Astrocyte (in vitro differentiated cells and primary cell): ENCODE measurements at regions not wholly inside any gene's neighbourhood (a gene's known extent, or its start where the extent isn't known, plus 50 kb on each side); places are given as distances from the start of the nearest gene placed in this dataset.

Experiments used
- DNase-seq: peaks from one replicate; pipeline ENCODE4 v3.0.0-alpha.2; 2010; ENCODE audit warnings: low read depth
- FAIRE-seq: peaks from 2 replicates; lab custom pipeline; 2011; peaks lifted over from hg19 to GRCh38; lab: Jason Lieb, UNC
- H2AFZ ChIP-seq: 2 replicates; pipeline ENCODE4 v1.6.0; 2012; ENCODE audit warnings: low read depth, low read length, inconsistent platforms
- H3K27ac ChIP-seq: 2 replicates; pipeline ENCODE4 v1.5.1; 2011; ENCODE audit warnings: low read depth, low read length, inconsistent platforms
- H3K27me3 ChIP-seq: 2 replicates; pipeline ENCODE4 v1.6.0; 2011; ENCODE audit warnings: low read length, inconsistent platforms; ENCODE audit not compliant: insufficient read depth
- H3K36me3 ChIP-seq: 2 replicates; pipeline ENCODE4 v1.5.1; 2011; ENCODE audit warnings: low read length, inconsistent platforms; ENCODE audit not compliant: insufficient read depth
- H3K4me1 ChIP-seq: 2 replicates; pipeline ENCODE4 v1.5.1; 2011; ENCODE audit warnings: low read length, inconsistent platforms; ENCODE audit not compliant: insufficient read depth
- H3K4me2 ChIP-seq: 2 replicates; pipeline ENCODE4 v1.6.0; 2012; ENCODE audit warnings: low read length, inconsistent platforms
- H3K4me3 ChIP-seq: 2 replicates; pipeline ENCODE4 v1.5.1; 2011; ENCODE audit warnings: low read depth, mild to moderate bottlenecking, low read length, inconsistent platforms; ENCODE audit not compliant: insufficient read depth
- H3K79me2 ChIP-seq: 2 replicates; pipeline ENCODE4 v1.6.0; 2012; ENCODE audit warnings: mild to moderate bottlenecking, low read length, inconsistent platforms; ENCODE audit not compliant: insufficient read depth
- H3K9ac ChIP-seq: 2 replicates; pipeline ENCODE4 v1.6.0; 2012; ENCODE audit warnings: mild to moderate bottlenecking, low read length, inconsistent platforms
- H3K9me3 ChIP-seq: 2 replicates; pipeline ENCODE4 v1.5.1; 2012; ENCODE audit warnings: low read depth, mild to moderate bottlenecking, low read length, inconsistent platforms; ENCODE audit not compliant: insufficient read depth
- H4K20me1 ChIP-seq: 2 replicates; pipeline ENCODE4 v1.6.0; 2012; ENCODE audit warnings: low read length, inconsistent platforms; ENCODE audit not compliant: insufficient read depth
- H3K27ac Mint-ChIP-seq: one replicate; pipeline ENCODE4 v1.8.0; 2021; ENCODE audit warnings: mild to moderate bottlenecking, mixed read lengths; ENCODE audit not compliant: unreplicated experiment
- H3K27me3 Mint-ChIP-seq: one replicate; pipeline ENCODE4 v1.8.0; 2021; ENCODE audit warnings: low read depth, mixed read lengths; ENCODE audit not compliant: unreplicated experiment
- H3K36me3 Mint-ChIP-seq: one replicate; pipeline ENCODE4 v1.8.0; 2021; ENCODE audit warnings: low read depth, mixed read lengths; ENCODE audit not compliant: unreplicated experiment
- H3K4me1 Mint-ChIP-seq: one replicate; pipeline ENCODE4 v1.8.0; 2021; ENCODE audit warnings: low read depth, mixed read lengths; ENCODE audit not compliant: unreplicated experiment
- H3K4me3 Mint-ChIP-seq: one replicate; pipeline ENCODE4 v1.8.0; 2021; ENCODE audit warnings: mild to moderate bottlenecking, moderate library complexity, mixed read lengths; ENCODE audit not compliant: unreplicated experiment
- H3K9me3 Mint-ChIP-seq: one replicate; pipeline ENCODE4 v1.8.0; 2021; ENCODE audit warnings: mild to moderate bottlenecking, mixed read lengths; ENCODE audit not compliant: unreplicated experiment
- EZH2 ChIP-seq: IDR thresholded peaks from 2 replicates; pipeline ENCODE4 v1.6.1; 2012; ENCODE audit warnings: mild to moderate bottlenecking, low read length, inconsistent platforms; ENCODE audit not compliant: insufficient read depth
- TF ChIP-seq, protein P1 (sequence below): IDR thresholded peaks from 2 replicates; pipeline ENCODE4 v1.5.1; 2011; ENCODE audit warnings: low read depth, mild to moderate bottlenecking, inconsistent platforms, low read length, moderate library complexity; ENCODE audit not compliant: insufficient read depth

DNA sequence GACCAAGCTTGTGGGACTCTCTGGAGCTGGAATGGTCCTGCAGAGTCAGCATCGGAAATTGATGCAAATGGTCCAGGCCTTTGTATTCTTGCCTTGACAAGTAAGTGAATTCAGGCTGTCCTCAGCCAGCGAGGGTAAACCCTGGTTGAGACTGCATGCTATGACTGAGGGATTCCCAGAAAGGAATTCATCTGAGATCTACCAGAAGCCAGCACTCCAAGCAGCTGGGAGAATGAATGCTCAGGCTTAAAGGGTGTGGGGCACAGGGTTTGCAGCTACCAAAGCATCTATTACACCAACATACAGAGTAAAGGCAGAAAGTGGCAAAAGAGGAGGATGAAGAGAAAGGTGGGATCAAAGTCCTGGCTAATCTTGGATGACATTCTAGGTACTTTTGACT is 257.0 kb upstream of the LYPLAL1 start:
- Histone ChIP-seq H3K27me3 (no peaks in the 10 kb centered on the region), H3K4me1 (no peaks in the 10 kb centered on the region), H3K27ac (no peak overlapping the region), H4K20me1 (no peaks in the 10 kb centered on the region), H3K36me3 (no peaks in the 10 kb centered on the region), H3K9ac (no peak overlapping the region), H3K4me3 (no peak overlapping the region), H3K79me2 (no peaks in the 10 kb centered on the region), H2AFZ (no peak overlapping the region), H3K4me2 (no peak overlapping the region), H3K9me3 (no peaks in the 10 kb centered on the region)
- Mint-ChIP-seq H3K4me3 (no peak overlapping the region), H3K27ac (no peak overlapping the region), H3K4me1 (no peaks in the 10 kb centered on the region), H3K36me3 (peaks cover 2% of the 10 kb centered on the region), H3K27me3 (no peaks in the 10 kb centered on the region), H3K9me3 (no peaks in the 10 kb centered on the region)
- no peak for FAIRE-seq
- no peak for DNase-seq
- TF ChIP-seq, protein P1, sequence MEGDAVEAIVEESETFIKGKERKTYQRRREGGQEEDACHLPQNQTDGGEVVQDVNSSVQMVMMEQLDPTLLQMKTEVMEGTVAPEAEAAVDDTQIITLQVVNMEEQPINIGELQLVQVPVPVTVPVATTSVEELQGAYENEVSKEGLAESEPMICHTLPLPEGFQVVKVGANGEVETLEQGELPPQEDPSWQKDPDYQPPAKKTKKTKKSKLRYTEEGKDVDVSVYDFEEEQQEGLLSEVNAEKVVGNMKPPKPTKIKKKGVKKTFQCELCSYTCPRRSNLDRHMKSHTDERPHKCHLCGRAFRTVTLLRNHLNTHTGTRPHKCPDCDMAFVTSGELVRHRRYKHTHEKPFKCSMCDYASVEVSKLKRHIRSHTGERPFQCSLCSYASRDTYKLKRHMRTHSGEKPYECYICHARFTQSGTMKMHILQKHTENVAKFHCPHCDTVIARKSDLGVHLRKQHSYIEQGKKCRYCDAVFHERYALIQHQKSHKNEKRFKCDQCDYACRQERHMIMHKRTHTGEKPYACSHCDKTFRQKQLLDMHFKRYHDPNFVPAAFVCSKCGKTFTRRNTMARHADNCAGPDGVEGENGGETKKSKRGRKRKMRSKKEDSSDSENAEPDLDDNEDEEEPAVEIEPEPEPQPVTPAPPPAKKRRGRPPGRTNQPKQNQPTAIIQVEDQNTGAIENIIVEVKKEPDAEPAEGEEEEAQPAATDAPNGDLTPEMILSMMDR, result no peak

DNA sequence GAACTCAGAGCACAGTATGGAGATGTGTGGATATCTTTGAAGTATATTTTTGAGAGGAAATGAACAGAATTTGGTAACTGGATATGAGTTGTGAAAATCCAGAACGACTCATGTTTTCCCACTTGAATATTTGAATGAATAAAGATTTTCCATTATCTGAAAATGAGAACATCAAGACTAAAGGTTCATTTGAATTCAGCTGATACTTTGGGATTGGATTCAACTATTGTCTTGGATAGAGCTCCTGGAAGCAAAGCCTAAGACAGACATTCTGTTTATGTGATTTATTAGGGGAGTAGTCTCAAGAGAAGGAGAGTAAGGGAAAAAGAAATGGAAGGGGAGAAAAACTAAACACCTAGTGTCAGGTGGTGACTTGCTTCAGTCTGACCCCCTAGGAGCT is 256.0 kb upstream of the LYPLAL1 start:
- Mint-ChIP-seq H3K9me3 (peaks cover 3% of the 10 kb centered on the region), H3K4me1 (no peaks in the 10 kb centered on the region), H3K4me3 (no peak overlapping the region), H3K27me3 (no peaks in the 10 kb centered on the region), H3K27ac (no peak overlapping the region), H3K36me3 (peaks cover 2% of the 10 kb centered on the region)
- H4K20me1 ChIP-seq, result no peaks in the 10 kb centered on the region
- TF ChIP-seq, protein P1, result no peak
- no peak for FAIRE-seq
- no peak overlapping the region for H2AFZ ChIP-seq
- H3K36me3 ChIP-seq, result no peaks in the 10 kb centered on the region
- no peaks in the 10 kb centered on the region for H3K4me1 ChIP-seq
- H3K79me2 ChIP-seq, result no peaks in the 10 kb centered on the region
- no peak overlapping the region for H3K4me2 ChIP-seq
- H3K9ac ChIP-seq, result no peak overlapping the region
- H3K4me3 ChIP-seq, result no peak overlapping the region
- H3K9me3 ChIP-seq, result no peaks in the 10 kb centered on the region
- H3K27ac ChIP-seq, result no peak overlapping the region
- H3K27me3 ChIP-seq, result no peaks in the 10 kb centered on the region
- no peak for DNase-seq

DNA sequence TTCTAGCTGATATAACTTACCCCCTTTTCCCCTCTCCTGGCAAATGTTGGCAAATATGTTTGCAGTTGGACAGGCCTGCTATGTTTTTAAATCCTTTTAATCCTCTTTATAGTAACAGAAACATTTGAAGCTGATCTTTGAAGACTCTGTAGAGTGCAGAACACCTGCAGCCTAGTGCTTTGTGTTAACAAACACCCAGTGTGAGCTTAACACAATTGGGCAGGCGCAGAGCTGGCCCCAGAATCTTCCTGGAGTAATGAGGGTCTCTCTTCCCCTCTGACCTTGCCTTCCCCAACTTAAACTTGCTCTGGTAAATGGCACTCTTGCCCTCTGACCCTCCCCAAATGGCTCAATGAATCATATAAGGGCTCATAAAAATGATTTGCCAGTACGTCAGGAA is 247.9 kb upstream of the LYPLAL1 start:
- no peaks in the 10 kb centered on the region for H3K36me3 ChIP-seq
- no peaks in the 10 kb centered on the region for H3K4me1 ChIP-seq
- H3K4me2 ChIP-seq, result no peak overlapping the region
- H3K36me3 Mint-ChIP-seq, result no peaks in the 10 kb centered on the region
- no peak overlapping the region for H3K4me3 Mint-ChIP-seq
- H3K79me2 ChIP-seq, result no peaks in the 10 kb centered on the region
- H2AFZ ChIP-seq, result no peak overlapping the region
- TF ChIP-seq, protein P1, result no peak
- no peak for TF ChIP-seq EZH2
- H3K27ac ChIP-seq, result no peak overlapping the region
- no peaks in the 10 kb centered on the region for H3K4me1 Mint-ChIP-seq
- no peak overlapping the region for H3K9ac ChIP-seq
- FAIRE-seq (no peak), DNase-seq (no peak)
- no peak overlapping the region for H3K4me3 ChIP-seq
- H3K9me3 Mint-ChIP-seq, result peaks cover 3% of the 10 kb centered on the region
- H3K27me3 Mint-ChIP-seq, result no peaks in the 10 kb centered on the region
- no peak overlapping the region for H3K27ac Mint-ChIP-seq
- H3K9me3 ChIP-seq, result no peaks in the 10 kb centered on the region
- H4K20me1 ChIP-seq, result no peaks in the 10 kb centered on the region
- H3K27me3 ChIP-seq, result no peaks in the 10 kb centered on the region
